ENCODE measurements at regions not wholly inside any gene's neighbourhood (a gene's known extent, or its start where the extent isn't known, plus 50 kb on each side); places are given as distances from the start of the nearest gene placed in this dataset.
A peak's percentile ranks its signal among the peaks of the same experiment; 100 is the strongest.

DNA sequence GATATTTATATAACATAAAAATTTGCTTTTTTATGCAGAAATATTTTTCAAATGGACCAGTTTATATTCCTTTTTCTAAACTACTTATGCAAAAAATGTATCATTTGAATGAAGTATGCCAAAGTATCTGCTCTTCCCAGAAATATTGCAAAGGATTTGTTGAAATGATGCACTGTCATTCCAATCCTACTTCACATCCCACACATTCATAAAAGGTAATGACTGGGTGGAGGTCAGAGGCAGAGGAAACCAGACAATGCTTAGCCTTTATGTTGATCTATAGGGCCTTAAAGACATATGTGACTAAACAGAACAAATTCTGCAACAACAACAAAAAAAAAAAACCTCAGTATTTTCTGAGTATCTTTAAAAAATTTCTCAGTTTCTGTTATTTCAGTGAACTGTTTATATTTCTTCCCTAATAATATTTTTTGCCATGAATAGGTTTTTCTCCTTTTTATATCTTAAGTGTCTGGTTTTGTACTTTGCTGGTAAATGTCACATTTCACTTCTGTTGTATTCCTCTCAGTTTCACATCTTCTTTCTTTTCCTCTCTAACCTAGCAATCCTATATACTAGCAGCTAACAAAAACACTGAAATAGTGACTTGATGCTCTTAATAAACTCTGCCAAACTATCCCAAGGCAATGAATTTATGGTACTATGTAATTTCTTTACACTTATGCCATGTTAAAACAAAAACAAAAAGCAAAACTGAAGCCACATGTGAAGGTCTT is 374.1 kb downstream of the BCKDHB start (continued):
- TF ChIP-seq, protein P1, sequence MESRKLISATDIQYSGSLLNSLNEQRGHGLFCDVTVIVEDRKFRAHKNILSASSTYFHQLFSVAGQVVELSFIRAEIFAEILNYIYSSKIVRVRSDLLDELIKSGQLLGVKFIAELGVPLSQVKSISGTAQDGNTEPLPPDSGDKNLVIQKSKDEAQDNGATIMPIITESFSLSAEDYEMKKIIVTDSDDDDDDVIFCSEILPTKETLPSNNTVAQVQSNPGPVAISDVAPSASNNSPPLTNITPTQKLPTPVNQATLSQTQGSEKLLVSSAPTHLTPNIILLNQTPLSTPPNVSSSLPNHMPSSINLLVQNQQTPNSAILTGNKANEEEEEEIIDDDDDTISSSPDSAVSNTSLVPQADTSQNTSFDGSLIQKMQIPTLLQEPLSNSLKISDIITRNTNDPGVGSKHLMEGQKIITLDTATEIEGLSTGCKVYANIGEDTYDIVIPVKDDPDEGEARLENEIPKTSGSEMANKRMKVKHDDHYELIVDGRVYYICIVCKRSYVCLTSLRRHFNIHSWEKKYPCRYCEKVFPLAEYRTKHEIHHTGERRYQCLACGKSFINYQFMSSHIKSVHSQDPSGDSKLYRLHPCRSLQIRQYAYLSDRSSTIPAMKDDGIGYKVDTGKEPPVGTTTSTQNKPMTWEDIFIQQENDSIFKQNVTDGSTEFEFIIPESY (IDR thresholded peaks at IDR 0.05; ENCODE audit: borderline replicate concordance, low read depth): no peak
- no peak for TF ChIP-seq GABPA (IDR thresholded peaks at IDR 0.05; ENCODE audit: low read depth)
- no peak for TF ChIP-seq TEAD4 (IDR thresholded peaks at IDR 0.05; ENCODE audit: borderline replicate concordance, insufficient read depth)
- TF ChIP-seq RFX5 (IDR thresholded peaks at IDR 0.05; ENCODE audit: low read length): no peak
- no peak for TF ChIP-seq TAF1 (IDR thresholded peaks at IDR 0.05; ENCODE audit: borderline replicate concordance, low read depth, low read length)
- no peak for TF ChIP-seq POLR2AphosphoS5 (IDR thresholded peaks at IDR 0.05; ENCODE audit: low read depth, low read length)

DNA sequence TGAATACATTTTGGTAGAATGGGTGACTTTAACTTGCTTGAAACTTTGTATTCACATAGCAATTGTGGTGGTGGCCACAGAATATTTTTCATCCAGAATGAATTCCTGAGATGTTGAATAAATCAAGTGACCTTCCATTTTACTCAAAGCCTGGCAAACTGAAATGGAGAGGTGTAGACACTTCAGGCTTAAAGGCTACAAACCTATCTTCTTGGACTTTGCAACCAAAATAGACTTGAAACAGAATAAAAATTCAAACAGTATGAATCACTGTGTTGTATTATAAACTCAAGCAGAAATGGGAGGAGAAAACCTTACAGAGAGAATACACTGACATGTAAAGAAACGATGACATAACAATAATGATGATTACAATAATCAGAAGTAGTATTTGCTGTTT is 371.6 kb downstream of the BCKDHB start:
- H3K4me3 ChIP-seq (ENCODE audit: low read depth in 2 of 2, low read length in 1 of 2): no peak overlapping the region
- no peaks in the 10 kb centered on the region for H4K20me1 ChIP-seq (ENCODE audit: insufficient read depth)
- no peak overlapping the region for H3K4me2 ChIP-seq
- H3K9ac ChIP-seq: no peak overlapping the region
- no peaks in the 10 kb centered on the region for H3K9me2 ChIP-seq
- WGBS (ENCODE audit: low lambda C conversion rate): 85% methylated on average over 1 of the region's 1 CpG
- DNase-seq: no peak
- POLR2A ChIA-PET: no interaction called here
- H3K36me3 ChIP-seq (replicated peaks in 1 of 2; ENCODE audit: control insufficient read depth in 1 of 2, insufficient read depth in 2 of 2, low read length in 1 of 2): peaks cover 0 to under 1% of the 10 kb centered on the region in 2 experiments
- TF ChIP-seq, protein P2, sequence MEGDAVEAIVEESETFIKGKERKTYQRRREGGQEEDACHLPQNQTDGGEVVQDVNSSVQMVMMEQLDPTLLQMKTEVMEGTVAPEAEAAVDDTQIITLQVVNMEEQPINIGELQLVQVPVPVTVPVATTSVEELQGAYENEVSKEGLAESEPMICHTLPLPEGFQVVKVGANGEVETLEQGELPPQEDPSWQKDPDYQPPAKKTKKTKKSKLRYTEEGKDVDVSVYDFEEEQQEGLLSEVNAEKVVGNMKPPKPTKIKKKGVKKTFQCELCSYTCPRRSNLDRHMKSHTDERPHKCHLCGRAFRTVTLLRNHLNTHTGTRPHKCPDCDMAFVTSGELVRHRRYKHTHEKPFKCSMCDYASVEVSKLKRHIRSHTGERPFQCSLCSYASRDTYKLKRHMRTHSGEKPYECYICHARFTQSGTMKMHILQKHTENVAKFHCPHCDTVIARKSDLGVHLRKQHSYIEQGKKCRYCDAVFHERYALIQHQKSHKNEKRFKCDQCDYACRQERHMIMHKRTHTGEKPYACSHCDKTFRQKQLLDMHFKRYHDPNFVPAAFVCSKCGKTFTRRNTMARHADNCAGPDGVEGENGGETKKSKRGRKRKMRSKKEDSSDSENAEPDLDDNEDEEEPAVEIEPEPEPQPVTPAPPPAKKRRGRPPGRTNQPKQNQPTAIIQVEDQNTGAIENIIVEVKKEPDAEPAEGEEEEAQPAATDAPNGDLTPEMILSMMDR (IDR thresholded peaks at IDR 0.05): no peak
- TF ChIP-seq TCF12 (IDR thresholded peaks at IDR 0.05): no peak
- TF ChIP-seq, protein P3, sequence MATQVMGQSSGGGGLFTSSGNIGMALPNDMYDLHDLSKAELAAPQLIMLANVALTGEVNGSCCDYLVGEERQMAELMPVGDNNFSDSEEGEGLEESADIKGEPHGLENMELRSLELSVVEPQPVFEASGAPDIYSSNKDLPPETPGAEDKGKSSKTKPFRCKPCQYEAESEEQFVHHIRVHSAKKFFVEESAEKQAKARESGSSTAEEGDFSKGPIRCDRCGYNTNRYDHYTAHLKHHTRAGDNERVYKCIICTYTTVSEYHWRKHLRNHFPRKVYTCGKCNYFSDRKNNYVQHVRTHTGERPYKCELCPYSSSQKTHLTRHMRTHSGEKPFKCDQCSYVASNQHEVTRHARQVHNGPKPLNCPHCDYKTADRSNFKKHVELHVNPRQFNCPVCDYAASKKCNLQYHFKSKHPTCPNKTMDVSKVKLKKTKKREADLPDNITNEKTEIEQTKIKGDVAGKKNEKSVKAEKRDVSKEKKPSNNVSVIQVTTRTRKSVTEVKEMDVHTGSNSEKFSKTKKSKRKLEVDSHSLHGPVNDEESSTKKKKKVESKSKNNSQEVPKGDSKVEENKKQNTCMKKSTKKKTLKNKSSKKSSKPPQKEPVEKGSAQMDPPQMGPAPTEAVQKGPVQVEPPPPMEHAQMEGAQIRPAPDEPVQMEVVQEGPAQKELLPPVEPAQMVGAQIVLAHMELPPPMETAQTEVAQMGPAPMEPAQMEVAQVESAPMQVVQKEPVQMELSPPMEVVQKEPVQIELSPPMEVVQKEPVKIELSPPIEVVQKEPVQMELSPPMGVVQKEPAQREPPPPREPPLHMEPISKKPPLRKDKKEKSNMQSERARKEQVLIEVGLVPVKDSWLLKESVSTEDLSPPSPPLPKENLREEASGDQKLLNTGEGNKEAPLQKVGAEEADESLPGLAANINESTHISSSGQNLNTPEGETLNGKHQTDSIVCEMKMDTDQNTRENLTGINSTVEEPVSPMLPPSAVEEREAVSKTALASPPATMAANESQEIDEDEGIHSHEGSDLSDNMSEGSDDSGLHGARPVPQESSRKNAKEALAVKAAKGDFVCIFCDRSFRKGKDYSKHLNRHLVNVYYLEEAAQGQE (IDR thresholded peaks at IDR 0.05; ENCODE audit: low read depth, low read length): no peak
- no peak for TF ChIP-seq JUND (IDR thresholded peaks at IDR 0.05)
- TF ChIP-seq, protein P4, sequence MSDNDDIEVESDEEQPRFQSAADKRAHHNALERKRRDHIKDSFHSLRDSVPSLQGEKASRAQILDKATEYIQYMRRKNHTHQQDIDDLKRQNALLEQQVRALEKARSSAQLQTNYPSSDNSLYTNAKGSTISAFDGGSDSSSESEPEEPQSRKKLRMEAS (IDR thresholded peaks at IDR 0.05; ENCODE audit: low read depth): no peak
- TF ChIP-seq EZH2phosphoT487 (IDR thresholded peaks at IDR 0.05; ENCODE audit: borderline replicate concordance, low read depth): no peak
- no peak for TF ChIP-seq RCOR1 (IDR thresholded peaks at IDR 0.05; ENCODE audit: low read length)
- H3F3A ChIP-seq (replicated peaks; ENCODE audit: insufficient read depth): no peaks in the 10 kb centered on the region
- H3K27me3 ChIP-seq (ENCODE audit: insufficient read depth): no peaks in the 10 kb centered on the region
- H3K9me3 ChIP-seq: no peaks in the 10 kb centered on the region; the same call in 1 of the 2 replicates
- peak overlapping the region; percentile 6 to 22; a peak in 1 of 4 replicates for H3K27ac ChIP-seq (ENCODE audit: low read depth in 2 of 2, low read length in 1 of 2)
- CTCF ChIA-PET: no interaction called here
- H3K79me2 ChIP-seq (ENCODE audit: insufficient read depth): no peaks in the 10 kb centered on the region
- no peak overlapping the region for H2AFZ ChIP-seq (ENCODE audit: low read depth)
- H3K4me1 ChIP-seq (ENCODE audit: control insufficient read depth in 1 of 2, insufficient read depth in 2 of 2, low read depth in 1 of 2, low read length in 1 of 2): no peaks in the 10 kb centered on the region
